ENCODE measurements at regions not wholly inside any gene's neighbourhood (a gene's known extent, or its start where the extent isn't known, plus 50 kb on each side); places are given as distances from the start of the nearest gene placed in this dataset.

DNA sequence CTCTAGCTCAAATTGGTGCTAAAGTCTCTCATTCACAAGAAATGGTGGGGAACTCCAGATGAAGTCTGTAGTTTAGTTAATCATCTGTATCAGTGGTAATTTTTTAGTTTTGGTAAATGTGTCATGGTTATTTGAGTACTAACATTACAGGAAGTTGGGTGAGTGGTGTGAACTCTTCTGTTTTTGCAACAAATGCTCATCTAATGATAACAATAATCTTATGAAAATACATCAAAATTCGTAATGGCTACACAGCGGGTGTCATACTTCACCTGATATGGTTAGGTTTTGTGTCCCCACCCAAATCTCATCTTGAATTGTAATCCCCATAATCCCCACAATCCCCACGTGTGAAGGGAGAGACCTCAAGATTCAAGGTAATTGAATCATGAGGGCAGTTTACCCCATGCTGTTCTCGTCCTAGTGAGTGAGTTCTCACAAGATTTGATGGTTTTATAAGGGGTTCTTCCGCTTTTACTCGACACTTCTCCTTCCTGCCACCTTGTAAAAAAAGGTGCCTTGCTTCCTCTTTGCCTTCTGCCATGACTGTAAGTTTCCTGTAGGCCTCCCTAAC is 209.3 kb upstream of the FOXN3 start:
- FAIRE-seq, result no peak

DNA sequence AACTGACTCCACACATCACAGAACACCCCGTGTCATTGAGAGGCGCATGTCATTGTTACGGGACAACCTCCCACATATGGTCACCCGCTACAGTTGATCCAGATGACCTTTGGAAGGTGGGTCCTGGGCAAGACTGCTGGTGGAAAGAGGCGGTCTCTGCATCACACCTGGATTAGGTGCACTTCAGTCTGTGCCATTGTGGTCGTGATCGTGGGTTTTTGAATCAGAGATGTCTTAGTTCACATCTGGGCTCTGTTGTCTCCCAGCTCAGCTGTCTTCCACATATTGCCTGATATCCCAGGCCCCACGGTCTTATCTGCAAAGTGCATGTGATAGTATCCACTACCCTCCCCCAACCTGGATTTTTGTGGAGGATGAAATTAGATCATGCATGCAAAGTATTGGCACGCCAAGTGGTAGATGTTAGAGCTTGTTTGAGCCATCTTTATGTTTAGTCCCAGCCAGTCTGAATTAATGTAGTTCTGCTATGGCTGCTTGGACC is 208.7 kb upstream of the FOXN3 start:
- no peak for FAIRE-seq

DNA sequence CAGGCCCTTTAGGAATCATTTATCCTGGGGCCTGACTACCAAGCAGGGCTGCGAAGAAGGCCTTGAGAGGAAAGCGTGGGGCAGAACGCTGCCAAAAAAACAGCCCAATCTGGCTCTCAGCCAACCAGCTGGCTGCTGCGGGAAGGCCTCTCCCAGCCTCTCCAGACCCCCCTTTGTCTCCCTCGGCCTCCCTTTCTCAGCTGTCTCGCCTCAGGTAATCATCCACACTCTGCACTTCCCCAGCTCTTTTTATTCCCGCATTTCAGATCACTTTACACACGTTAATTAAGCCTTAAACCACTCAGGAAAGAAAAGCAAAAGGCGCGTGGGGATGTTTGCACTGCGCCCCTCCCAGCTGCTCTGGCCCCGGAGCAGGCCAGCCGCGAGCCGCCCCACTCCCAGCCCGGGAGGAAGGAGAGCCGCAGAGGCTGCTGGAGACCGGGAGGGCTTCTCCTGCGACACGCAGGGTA is 208.2 kb upstream of the FOXN3 start:
- no peak for FAIRE-seq

DNA sequence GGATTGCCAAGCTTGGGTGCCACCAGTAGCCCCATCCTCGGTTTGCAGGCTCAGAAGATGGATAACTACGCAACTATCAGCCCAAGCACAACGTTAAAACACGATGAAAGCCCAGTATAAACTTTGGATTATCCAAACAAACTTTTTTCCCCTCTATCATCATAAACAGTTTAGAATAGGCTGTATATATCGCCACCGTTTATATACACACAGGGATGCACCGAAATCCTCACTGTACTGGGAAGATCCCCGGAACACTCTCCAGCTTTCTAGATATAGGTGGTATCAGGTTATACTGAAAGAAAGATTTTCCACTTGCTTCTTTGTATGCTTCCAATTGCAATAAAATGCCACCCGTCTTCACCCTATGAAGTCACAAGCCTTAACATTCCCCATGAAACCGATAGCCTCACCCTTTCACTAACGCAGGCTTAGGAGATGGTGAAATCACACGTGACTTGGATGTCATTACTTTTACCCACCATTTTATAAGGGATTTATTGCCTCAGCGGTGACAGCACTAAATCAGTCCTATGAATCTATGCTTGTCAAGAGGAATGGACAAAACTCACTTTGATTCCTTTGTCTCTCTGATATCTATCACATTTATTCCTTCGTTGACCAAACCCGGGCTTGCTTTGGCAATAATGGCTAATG is 207.6 kb upstream of the FOXN3 start:
- FAIRE-seq, result no peak

- no peak for FAIRE-seq
Measured at GRCh38 chr14:89621791-89622638, 205.0 kb upstream of the FOXN3 start.

DNA sequence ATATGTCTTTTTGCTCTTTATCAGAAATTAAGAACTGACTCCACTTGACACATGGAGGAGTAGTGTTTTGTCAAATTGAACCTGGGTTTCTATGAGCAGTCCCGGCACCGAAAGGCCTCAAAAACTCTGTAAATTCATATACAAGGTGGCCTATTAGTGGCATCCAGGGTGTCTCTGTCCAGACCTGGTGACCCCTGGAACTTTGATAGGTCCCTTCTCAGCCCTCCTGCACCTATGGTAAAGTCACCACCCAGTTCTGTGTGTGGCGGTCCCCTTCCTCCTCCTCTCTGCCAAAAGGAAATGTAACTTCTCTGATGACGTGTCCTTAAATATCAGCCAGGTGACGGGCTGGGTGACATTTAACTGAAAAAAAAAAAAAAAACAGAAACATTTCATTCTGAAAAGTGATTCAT is 204.0 kb upstream of the FOXN3 start:
- FAIRE-seq, result no peak

DNA sequence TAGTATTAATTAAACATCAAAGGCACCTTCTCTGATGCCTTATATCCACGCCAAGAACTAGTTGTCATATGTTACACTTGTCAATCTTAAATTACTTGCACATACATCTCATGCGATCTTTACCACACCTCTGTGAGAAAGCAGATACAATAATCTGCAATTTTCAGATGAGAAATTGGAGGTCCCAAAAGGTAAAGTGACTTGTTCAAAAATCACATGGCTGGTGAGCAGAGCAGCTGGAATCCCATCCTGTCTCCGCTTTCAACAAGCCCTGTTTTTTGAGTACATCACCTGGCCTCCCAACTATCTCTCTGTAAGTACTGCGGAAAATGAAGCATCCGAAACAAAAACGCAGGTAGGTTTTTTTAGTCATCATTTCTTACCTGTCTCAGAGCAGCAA is 203.4 kb upstream of the FOXN3 start:
- no peak for FAIRE-seq

DNA sequence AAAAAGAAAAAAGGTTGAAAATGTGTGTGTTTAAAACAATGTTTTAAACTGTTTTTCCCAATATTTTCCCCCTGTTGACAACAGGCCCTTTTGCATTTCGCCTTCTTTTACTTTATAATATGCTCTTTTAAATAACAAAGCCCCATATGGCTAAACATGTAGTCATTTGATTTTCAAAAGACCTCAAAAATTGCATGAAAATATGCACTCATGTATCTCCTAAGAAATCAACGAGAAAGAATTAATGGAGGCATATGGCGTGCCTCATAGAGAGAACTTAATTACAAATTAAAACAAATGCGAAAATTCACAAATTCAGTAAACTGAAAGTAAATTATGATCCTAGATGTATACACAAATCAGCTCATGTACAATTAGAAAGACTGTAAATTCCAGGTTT is 202.6 kb upstream of the FOXN3 start:
- no peak for FAIRE-seq

DNA sequence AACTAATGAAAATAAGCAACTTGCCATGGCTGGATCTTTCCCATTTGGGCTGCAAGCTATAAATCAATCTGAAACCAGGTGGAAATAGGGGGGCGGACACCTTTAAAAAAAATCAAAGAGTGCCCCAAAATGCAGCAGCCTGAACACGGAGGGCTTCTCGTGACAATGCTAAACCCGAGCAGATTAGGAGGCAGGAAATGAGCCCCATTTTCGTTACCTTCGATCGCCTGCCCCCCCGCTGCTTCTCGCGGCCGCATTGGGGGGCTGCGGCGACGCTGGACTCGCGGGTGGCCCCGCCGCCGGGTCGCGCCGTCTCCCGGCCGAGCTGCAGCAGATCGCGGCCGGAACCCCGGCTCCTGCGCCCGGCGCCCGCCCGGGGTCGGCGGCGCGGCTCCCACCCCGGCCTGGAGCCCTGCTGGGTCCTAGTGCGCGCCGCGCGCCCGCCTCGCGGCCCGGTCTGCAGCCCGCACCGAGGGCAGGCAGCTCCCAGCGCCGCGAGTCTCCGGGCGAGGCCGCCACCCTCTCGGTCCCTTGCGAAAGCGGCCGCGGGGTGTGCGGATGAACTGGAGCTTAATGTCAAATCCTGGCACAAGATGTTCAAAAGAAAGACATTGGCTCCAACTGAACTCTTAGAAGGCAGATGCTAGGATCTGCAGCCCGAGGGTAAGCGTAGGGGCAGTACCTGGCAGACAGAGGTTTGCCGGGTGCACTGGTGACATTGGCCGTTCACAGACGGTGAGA is 201.9 kb upstream of the FOXN3 start:
- no peak for FAIRE-seq

GRCh38 chr14:89618330-89618708 is 201.3 kb upstream of the FOXN3 start:
- FAIRE-seq, result no peak

DNA sequence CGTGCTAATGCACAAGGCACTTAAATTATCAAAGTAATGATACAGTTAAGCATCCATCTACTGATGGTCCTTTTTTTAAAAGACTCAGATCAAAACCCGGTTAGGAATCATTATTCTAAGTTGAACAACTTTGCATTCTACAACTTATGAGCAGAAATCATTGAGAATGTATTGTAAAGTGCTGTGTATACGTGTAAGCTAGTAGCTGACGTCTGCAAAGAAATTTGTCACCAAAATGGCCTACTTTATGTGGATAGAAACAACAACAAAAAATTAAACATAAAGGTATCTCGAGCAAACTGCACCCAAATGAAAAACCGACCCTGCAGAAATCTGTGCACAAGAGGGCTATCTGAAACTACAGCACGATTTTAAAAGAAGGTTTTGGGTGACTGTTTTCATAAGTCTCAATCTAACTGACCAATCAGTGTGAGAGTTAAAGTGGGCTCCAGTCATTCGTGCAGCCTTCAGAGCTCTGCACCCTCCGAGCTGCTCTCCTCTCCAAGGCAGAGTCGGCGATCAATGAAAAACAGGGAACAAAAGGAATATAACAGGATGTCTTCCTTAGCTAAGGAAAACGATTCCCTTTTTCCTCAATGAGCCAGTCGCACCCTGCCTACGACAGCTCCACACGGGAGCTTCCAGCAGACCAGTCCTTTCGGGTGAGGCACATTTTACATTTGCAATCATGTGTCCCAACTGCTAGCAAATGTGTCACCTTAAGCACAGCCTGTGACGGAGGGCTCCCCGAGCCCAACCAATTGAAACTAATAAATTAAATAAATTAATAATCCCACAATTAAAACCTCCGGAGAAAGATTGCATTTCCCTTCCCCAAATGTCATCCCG is 200.7 kb upstream of the FOXN3 start:
- FAIRE-seq, result no peak

DNA sequence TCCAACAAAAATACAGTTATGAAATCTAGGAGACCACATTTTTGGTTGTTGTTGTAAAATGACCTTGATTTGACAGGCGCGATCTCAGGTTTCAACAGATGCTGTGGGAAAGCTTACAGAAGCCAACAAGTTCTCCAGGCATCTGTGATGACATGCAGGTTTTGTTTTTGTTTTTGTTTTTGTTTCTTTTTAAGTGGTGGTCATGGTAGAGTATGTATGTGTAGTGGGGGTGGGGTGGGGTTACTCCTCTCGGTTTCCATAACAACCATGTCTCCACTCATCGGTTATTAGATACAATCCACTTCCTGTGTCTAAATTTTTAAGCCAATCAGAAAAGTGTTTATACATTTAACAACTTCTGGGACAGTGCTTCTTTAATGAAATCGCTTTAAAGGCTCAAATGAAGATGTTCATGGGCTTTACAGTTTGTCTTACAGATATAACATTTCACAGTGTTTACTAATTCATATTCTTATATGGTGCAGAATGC is 199.9 kb upstream of the FOXN3 start:
- FAIRE-seq, result no peak

- no peak for FAIRE-seq
Measured at GRCh38 chr14:89616425-89616824, 199.4 kb upstream of the FOXN3 start.

DNA sequence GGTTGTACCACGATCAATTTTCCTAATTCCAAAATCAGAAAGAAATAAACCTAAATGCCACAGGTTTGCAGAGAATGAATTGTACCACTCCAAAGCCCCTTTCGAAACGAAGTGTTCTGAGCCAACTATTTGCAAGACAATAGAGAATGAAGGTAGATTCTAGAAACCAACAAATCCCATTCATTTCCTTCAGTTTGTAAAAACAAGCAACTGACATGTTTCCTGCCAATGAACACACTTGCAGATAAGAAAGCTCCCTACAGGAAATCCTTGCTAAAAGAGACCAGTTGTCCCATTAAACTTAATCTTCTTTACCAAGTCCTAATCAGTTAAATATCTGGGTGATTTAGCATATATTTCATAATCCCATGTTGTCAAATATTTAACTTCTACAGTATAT is 198.4 kb upstream of the FOXN3 start:
- no peak for FAIRE-seq

DNA sequence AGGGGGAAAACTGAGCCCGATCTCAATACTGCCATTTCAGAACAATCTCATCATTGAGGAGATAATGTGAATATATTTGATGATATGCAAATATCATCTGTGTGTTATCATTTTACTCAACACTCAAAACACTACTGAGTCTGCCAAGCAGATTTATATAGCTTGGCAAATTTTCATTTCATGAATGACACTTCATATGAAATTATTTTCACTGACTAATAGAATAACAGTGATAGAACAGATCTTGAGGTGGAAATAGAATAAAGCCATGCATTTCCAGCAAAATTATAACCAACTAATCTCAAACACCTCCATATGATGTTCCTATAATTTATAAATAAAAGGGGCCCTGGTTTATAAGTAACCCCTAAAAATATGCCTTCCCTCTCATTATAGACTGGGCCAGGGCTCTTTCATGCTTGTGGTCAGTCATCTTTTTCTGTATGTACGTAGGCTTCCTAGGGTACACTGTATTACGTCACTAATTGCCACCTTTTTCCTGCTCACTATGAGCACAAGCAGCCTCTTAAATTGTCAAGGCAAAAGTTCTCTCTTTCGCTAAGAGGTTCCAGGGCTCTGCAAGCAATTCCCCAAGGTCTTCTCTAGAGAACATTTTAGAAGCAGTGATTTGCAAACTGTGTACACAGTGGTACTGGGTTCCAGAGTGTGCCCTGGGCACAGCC is 197.1 kb upstream of the FOXN3 start:
- FAIRE-seq, result no peak

- no peak for FAIRE-seq
Measured at GRCh38 chr14:89613260-89614008, 196.4 kb upstream of the FOXN3 start.

- no peak for FAIRE-seq
Measured at GRCh38 chr14:89609500-89610100, 192.6 kb upstream of the FOXN3 start.

GRCh38 chr14:89607453-89607852 is 190.4 kb upstream of the FOXN3 start:
- no peak for FAIRE-seq

DNA sequence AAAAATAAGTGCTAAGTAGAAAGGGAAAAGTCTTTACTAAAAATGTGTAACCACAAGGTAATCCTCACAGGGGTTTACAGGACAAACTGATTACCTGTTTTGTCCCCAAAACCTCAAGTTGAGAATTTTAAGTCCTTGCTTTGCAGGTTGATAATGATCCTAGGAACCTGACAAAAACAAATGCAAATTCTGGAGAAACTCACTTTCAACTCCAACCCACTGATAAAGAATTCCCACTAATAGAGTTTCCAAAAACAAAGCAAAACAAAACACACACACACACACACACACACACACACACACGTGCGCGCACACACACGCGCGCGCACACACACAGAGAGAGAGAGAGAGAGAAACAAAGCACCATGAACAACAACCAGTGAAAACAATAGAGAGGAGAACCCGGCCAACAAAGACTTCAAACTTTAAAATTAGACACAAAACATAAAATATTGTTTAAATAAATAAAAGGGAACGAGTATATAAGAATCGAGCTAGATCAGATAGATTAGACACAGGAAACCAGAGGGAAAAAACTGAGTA is 187.0 kb upstream of the FOXN3 start:
- FAIRE-seq, result no peak

Data from colon (tissue), 2 donors.